Globus pallidus (tissue), 1 donor: ENCODE measurements at regions not wholly inside any gene's neighbourhood (a gene's known extent, or its start where the extent isn't known, plus 50 kb on each side); places are given as distances from the start of the nearest gene placed in this dataset.

Source experiments
- DNase-seq: peaks from one replicate; pipeline ENCODE4 v3.0.0-alpha.2; 2015; ENCODE audit warnings: low spot score

- DNase-seq = no peak
Measured at GRCh38 chr10:34868589-34868988, 53.5 kb upstream of the PARD3 start.

GRCh38 chr10:34866848-34867247 is 51.8 kb upstream of the PARD3 start:
- no peak for DNase-seq
